ENCODE measurements at regions not wholly inside any gene's neighbourhood (a gene's known extent, or its start where the extent isn't known, plus 50 kb on each side); places are given as distances from the start of the nearest gene placed in this dataset.

DNA sequence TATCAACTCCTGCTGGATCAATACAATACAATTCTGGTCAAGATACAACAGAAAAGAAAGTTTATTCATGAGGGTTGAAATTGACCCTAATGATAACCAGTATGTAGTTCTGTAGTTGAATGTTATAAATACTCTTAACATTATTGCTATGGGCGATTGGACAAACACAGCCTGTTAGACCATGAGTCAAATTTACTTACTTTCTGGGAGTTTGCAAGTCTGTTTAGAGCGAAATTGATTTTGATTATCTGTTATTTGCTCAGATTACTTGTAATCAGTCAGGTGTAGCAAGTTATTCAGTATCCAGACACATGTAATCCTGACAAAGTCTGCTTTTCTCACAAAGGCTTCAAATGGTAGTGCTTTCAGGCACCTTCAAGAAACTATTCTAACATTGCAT is 216.6 kb upstream of the B3GALT2 start:
- Histone ChIP-seq H3K36me3 (replicated peaks; ENCODE audit: insufficient read depth, low read depth) (no peaks in the 10 kb centered on the region), H3K4me3 (no peak overlapping the region), H3K4me2 (no peak overlapping the region), H3K4me1 (ENCODE audit: insufficient read depth) (no peaks in the 10 kb centered on the region), H3K27me3 (no peaks in the 10 kb centered on the region), H3K27ac (no peak overlapping the region), H4K20me1 (ENCODE audit: insufficient read depth, poor library complexity, severe bottlenecking) (no peaks in the 10 kb centered on the region), H2AFZ (no peak overlapping the region), H3K79me2 (no peaks in the 10 kb centered on the region), H3K9me3 (ENCODE audit: low read depth) (no peaks in the 10 kb centered on the region), H3K9me2 (replicated peaks; ENCODE audit: insufficient read depth) (no peaks in the 10 kb centered on the region)
- DNase-seq (ENCODE audit: low spot score), result no peak
- TF ChIP-seq EZH2phosphoT487 (IDR thresholded peaks at IDR 0.05; ENCODE audit: low read depth, severe bottlenecking, unreplicated experiment) (no peak), EZH2 (IDR thresholded peaks at IDR 0.05; ENCODE audit: borderline replicate concordance) (no peak)
- TF ChIP-seq, protein P1, sequence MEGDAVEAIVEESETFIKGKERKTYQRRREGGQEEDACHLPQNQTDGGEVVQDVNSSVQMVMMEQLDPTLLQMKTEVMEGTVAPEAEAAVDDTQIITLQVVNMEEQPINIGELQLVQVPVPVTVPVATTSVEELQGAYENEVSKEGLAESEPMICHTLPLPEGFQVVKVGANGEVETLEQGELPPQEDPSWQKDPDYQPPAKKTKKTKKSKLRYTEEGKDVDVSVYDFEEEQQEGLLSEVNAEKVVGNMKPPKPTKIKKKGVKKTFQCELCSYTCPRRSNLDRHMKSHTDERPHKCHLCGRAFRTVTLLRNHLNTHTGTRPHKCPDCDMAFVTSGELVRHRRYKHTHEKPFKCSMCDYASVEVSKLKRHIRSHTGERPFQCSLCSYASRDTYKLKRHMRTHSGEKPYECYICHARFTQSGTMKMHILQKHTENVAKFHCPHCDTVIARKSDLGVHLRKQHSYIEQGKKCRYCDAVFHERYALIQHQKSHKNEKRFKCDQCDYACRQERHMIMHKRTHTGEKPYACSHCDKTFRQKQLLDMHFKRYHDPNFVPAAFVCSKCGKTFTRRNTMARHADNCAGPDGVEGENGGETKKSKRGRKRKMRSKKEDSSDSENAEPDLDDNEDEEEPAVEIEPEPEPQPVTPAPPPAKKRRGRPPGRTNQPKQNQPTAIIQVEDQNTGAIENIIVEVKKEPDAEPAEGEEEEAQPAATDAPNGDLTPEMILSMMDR (IDR thresholded peaks at IDR 0.05; ENCODE audit: poor library complexity), result no peak
- WGBS (ENCODE audit: low lambda C conversion rate, missing lambda C conversion rate), result 64% methylated on average over 2 of the region's 2 CpGs

DNA sequence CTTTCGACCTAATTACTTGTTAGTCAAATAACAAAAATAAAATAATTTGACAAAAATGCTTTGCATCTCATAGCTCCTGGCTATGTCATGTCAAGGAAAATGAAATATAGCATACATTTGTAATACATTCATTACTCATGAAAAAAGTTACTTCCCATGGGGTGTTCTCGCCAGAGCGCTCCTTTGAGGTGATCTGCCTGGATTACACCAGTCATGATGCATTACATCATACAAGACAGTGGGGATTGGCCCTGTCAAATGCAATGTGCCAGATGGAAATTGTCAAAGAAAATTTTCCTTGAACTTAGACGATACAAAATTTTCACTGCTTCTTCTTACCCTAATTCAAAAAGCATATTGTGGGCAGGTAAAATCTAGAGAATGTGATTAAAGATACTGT is 215.6 kb upstream of the B3GALT2 start:
- Histone ChIP-seq H3K4me2 (no peak overlapping the region), H3K4me1 (ENCODE audit: insufficient read depth) (no peaks in the 10 kb centered on the region), H3K9me2 (replicated peaks; ENCODE audit: insufficient read depth) (no peaks in the 10 kb centered on the region), H3K4me3 (no peak overlapping the region), H3K79me2 (no peaks in the 10 kb centered on the region), H3K27me3 (no peaks in the 10 kb centered on the region), H3K36me3 (replicated peaks; ENCODE audit: insufficient read depth, low read depth) (no peaks in the 10 kb centered on the region), H3K27ac (no peak overlapping the region), H2AFZ (no peak overlapping the region), H4K20me1 (ENCODE audit: insufficient read depth, poor library complexity, severe bottlenecking) (no peaks in the 10 kb centered on the region), H3K9me3 (ENCODE audit: low read depth) (no peaks in the 10 kb centered on the region)
- WGBS (ENCODE audit: low lambda C conversion rate, missing lambda C conversion rate), result 79% methylated on average over 4 of the region's 4 CpGs
- DNase-seq (ENCODE audit: low spot score), result no peak
- TF ChIP-seq, protein P1 (IDR thresholded peaks at IDR 0.05; ENCODE audit: poor library complexity), result no peak
- TF ChIP-seq EZH2 (IDR thresholded peaks at IDR 0.05; ENCODE audit: borderline replicate concordance), result no peak
- no peak for TF ChIP-seq EZH2phosphoT487 (IDR thresholded peaks at IDR 0.05; ENCODE audit: low read depth, severe bottlenecking, unreplicated experiment)

DNA sequence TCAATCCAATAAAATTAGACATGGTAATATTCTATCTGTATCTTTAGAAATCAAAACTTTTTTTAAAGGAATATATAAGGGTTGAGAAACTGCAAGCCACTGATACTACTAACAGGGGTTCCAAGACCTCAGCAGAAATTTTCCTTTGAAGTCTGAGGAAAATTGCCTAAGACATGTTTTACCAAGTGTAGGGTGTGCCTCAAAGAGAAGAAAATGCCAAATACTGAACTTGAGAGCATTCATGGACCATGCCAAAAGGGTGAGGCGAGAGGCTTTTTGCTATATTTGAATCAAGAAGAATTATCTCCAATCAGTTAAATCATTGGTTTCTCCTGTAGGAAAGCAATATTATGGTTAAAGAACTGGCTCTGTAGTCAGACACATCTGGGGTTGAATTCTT is 207.9 kb upstream of the B3GALT2 start:
- Histone ChIP-seq H2AFZ (no peak overlapping the region), H3K4me2 (no peak overlapping the region), H3K9me2 (replicated peaks; ENCODE audit: insufficient read depth) (no peaks in the 10 kb centered on the region), H3K36me3 (replicated peaks; ENCODE audit: insufficient read depth, low read depth) (no peaks in the 10 kb centered on the region), H3K27me3 (no peaks in the 10 kb centered on the region), H3K27ac (no peak overlapping the region), H3K4me3 (no peak overlapping the region), H3K79me2 (no peaks in the 10 kb centered on the region), H3K9me3 (ENCODE audit: low read depth) (no peaks in the 10 kb centered on the region), H4K20me1 (ENCODE audit: insufficient read depth, poor library complexity, severe bottlenecking) (no peaks in the 10 kb centered on the region), H3K4me1 (ENCODE audit: insufficient read depth) (no peaks in the 10 kb centered on the region)
- 100% methylated on average over 1 of the region's 1 CpG for WGBS (ENCODE audit: low lambda C conversion rate, missing lambda C conversion rate)
- no peak for DNase-seq (ENCODE audit: low spot score)
- TF ChIP-seq EZH2 (IDR thresholded peaks at IDR 0.05; ENCODE audit: borderline replicate concordance) (no peak), EZH2phosphoT487 (IDR thresholded peaks at IDR 0.05; ENCODE audit: low read depth, severe bottlenecking, unreplicated experiment) (no peak)
- TF ChIP-seq, protein P1 (IDR thresholded peaks at IDR 0.05; ENCODE audit: poor library complexity), result no peak

DNA sequence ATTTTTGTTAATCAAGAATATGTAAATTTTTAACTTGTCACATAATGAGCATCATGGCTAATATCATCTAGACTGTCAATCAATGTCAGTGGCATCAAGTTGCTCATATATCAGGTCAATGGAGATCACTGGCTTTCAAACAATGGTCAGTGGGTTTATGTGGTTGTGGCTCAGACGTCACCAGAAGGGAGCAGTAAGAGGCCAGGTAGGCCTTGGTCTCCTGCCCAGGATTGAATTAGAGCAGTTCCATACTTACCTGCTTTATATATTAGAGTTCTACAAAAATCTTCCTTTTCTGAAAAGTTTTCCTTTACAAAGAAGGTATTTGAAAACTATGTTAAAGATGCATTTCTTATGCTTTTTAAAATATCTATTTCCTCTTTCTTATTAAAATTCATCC is 206.3 kb upstream of the B3GALT2 start:
- 76% methylated on average over 1 of the region's 1 CpG for WGBS (ENCODE audit: low lambda C conversion rate, missing lambda C conversion rate)
- H3K79me2 ChIP-seq, result no peaks in the 10 kb centered on the region
- no peaks in the 10 kb centered on the region for H3K9me3 ChIP-seq (ENCODE audit: low read depth)

More for the DNA sequence above, 206.3 kb upstream of the B3GALT2 start:
- no peaks in the 10 kb centered on the region for H4K20me1 ChIP-seq (ENCODE audit: insufficient read depth, poor library complexity, severe bottlenecking)
- TF ChIP-seq EZH2 (IDR thresholded peaks at IDR 0.05; ENCODE audit: borderline replicate concordance) (no peak), EZH2phosphoT487 (IDR thresholded peaks at IDR 0.05; ENCODE audit: low read depth, severe bottlenecking, unreplicated experiment) (no peak)
- TF ChIP-seq, protein P1 (IDR thresholded peaks at IDR 0.05; ENCODE audit: poor library complexity), result no peak
- no peak overlapping the region for H3K4me3 ChIP-seq
- no peaks in the 10 kb centered on the region for H3K4me1 ChIP-seq (ENCODE audit: insufficient read depth)
- H2AFZ ChIP-seq, result no peak overlapping the region
- no peaks in the 10 kb centered on the region for H3K27me3 ChIP-seq
- H3K9me2 ChIP-seq (replicated peaks; ENCODE audit: insufficient read depth), result no peaks in the 10 kb centered on the region
- H3K4me2 ChIP-seq, result no peak overlapping the region
- DNase-seq (ENCODE audit: low spot score), result no peak
- no peak overlapping the region for H3K27ac ChIP-seq
- no peaks in the 10 kb centered on the region for H3K36me3 ChIP-seq (replicated peaks; ENCODE audit: insufficient read depth, low read depth)
